DOHH2 (cell line): ENCODE measurements at regions not wholly inside any gene's neighbourhood (a gene's known extent, or its start where the extent isn't known, plus 50 kb on each side); places are given as distances from the start of the nearest gene placed in this dataset.

ENCODE experiments used
- H3F3A ChIP-seq: fragments of 200-600 bp; sonication (generic), shearing (Covaris generic); 2 replicates; pipeline ENCODE4 v1.6.0; 2016; ENCODE audit warnings: antibody characterized with exemption, mild to moderate bottlenecking; ENCODE audit not compliant: control insufficient read depth, insufficient read depth
- H3K27ac ChIP-seq: fragments of 200-600 bp; sonication (generic); 2 replicates; pipeline ENCODE4 v1.5.1; 2014; ENCODE audit warnings: low read depth, mild to moderate bottlenecking, low read length, moderate library complexity
- H3K27me3 ChIP-seq: fragments of 200-600 bp; sonication (generic); 2 replicates; pipeline ENCODE4 v1.6.1; 2014; ENCODE audit warnings: mild to moderate bottlenecking, low read length, mixed read lengths; ENCODE audit not compliant: control insufficient read depth
- H3K36me3 ChIP-seq: fragments of 200-600 bp; sonication (generic); 2 replicates; pipeline ENCODE4 v1.6.1; 2014; ENCODE audit warnings: mild to moderate bottlenecking, low read length, moderate library complexity, mixed read lengths; ENCODE audit not compliant: control insufficient read depth
- H3K4me1 ChIP-seq: fragments of 200-600 bp; sonication (generic); 2 replicates; pipeline ENCODE4 v1.6.1; 2014; ENCODE audit warnings: mild to moderate bottlenecking, low read length, mixed read lengths; ENCODE audit not compliant: control insufficient read depth
- H3K4me2 ChIP-seq: fragments of 200-600 bp; sonication (generic); 2 replicates; pipeline ENCODE4 v1.6.0; 2014; ENCODE audit warnings: mild to moderate bottlenecking, low read length, moderate library complexity
- H3K4me3 ChIP-seq: fragments of 200-600 bp; sonication (generic); 2 replicates; pipeline ENCODE4 v1.5.1; 2014; ENCODE audit warnings: mild to moderate bottlenecking, low read length, mixed read lengths
- H3K79me2 ChIP-seq: fragments of 200-600 bp; sonication (generic); 2 replicates; pipeline ENCODE4 v1.6.1; 2014; ENCODE audit warnings: mild to moderate bottlenecking, low read length, mixed read lengths; ENCODE audit not compliant: control insufficient read depth
- H3K9me2 ChIP-seq: fragments of 200-600 bp; sonication (generic); replicated peaks from 2 replicates; pipeline ENCODE4 v1.6.1; 2014; ENCODE audit warnings: mild to moderate bottlenecking, low read length, mixed read lengths; ENCODE audit not compliant: control insufficient read depth
- H3K9me3 ChIP-seq: fragments of 200-600 bp; sonication (generic); 2 replicates; pipeline ENCODE4 v1.6.1; 2014; ENCODE audit warnings: antibody characterized with exemption, low read length, mixed read lengths; ENCODE audit not compliant: control insufficient read depth, insufficient read depth
- H4K20me1 ChIP-seq: fragments of 200-600 bp; sonication (generic); 2 replicates; pipeline ENCODE4 v1.6.0; 2014; ENCODE audit warnings: low read depth, mild to moderate bottlenecking, antibody characterized with exemption, low read length, moderate library complexity; ENCODE audit not compliant: control insufficient read depth, insufficient read depth
- EZH2phosphoT487 ChIP-seq: fragments of 200-600 bp; sonication (generic); IDR thresholded peaks from 2 replicates; pipeline ENCODE4 v1.6.1; 2017; ENCODE audit warnings: borderline replicate concordance, mild to moderate bottlenecking, antibody characterized with exemption, low read length, moderate library complexity, mixed read lengths
- TF ChIP-seq, protein P1 (sequence below): fragments of 200-600 bp; sonication (generic); IDR thresholded peaks from one replicate; pipeline ENCODE4 v1.5.1; 2014; ENCODE audit warnings: antibody characterized with exemption, mild to moderate bottlenecking, low read depth, low read length; ENCODE audit not compliant: poor library complexity, severe bottlenecking

DNA sequence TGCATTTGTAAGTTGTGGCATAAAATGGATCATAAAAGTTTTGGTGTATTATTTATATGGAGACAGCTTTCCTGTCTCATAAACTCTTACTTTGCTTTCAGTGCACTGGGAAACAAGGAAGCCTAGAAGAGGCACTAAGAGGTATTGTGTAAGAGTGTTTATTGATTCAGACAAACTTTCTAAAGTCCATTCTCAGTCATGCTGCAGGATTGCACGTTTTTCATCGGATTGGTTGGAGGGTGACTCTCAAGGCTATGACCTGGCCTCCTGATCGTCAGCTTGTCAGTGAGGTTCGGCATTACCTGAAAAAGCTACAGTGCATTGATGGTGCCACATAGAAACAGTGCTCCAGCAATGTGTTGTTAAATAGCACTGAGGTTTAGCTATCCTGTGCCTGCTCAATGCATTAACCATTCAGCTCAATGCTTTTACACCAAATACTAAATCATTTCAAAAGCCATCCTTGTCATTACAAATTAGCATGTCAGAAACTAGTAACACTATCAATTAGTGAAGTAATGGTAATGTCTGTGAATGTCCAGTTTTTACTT is 545.5 kb downstream of the CBLN2 start:
- Histone ChIP-seq H3K9me3 (no peaks in the 10 kb centered on the region), H3F3A (no peaks in the 10 kb centered on the region), H3K36me3 (no peaks in the 10 kb centered on the region), H3K4me2 (no peak overlapping the region), H3K4me3 (no peak overlapping the region), H3K9me2 (no peaks in the 10 kb centered on the region), H3K79me2 (no peaks in the 10 kb centered on the region), H3K27ac (no peak overlapping the region), H3K27me3 (no peaks in the 10 kb centered on the region), H3K4me1 (no peaks in the 10 kb centered on the region), H4K20me1 (no peaks in the 10 kb centered on the region)
- TF ChIP-seq, protein P1, sequence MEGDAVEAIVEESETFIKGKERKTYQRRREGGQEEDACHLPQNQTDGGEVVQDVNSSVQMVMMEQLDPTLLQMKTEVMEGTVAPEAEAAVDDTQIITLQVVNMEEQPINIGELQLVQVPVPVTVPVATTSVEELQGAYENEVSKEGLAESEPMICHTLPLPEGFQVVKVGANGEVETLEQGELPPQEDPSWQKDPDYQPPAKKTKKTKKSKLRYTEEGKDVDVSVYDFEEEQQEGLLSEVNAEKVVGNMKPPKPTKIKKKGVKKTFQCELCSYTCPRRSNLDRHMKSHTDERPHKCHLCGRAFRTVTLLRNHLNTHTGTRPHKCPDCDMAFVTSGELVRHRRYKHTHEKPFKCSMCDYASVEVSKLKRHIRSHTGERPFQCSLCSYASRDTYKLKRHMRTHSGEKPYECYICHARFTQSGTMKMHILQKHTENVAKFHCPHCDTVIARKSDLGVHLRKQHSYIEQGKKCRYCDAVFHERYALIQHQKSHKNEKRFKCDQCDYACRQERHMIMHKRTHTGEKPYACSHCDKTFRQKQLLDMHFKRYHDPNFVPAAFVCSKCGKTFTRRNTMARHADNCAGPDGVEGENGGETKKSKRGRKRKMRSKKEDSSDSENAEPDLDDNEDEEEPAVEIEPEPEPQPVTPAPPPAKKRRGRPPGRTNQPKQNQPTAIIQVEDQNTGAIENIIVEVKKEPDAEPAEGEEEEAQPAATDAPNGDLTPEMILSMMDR = no peak
- no peak for TF ChIP-seq EZH2phosphoT487

DNA sequence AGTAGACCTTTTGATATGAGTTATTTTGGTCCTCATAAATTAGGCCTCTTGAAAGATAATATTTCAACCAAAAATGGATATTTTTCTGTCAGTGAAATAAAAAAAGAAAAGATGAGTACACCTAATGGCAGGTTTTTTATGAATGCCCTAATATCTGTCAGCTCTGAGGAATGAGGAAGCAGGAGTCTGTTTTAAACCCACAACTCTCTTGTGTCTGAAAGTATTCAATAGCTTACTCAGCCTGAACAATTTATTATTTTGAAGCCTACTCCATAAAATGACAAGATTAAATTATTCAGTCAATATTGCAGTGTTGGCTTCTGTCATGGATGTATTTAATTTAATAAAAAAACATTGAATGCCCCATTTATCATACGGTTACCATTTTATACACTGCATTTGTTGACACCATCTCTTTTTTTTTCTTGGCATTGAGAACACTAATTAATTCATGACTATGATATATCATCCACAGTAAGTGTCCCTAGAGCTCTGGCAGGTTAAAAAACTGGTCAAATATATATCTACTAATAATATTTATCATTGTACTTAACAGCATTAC is 548.2 kb downstream of the CBLN2 start:
- H3K27ac ChIP-seq = no peak overlapping the region
- no peaks in the 10 kb centered on the region for H3K79me2 ChIP-seq
- no peaks in the 10 kb centered on the region for H3F3A ChIP-seq
- H3K36me3 ChIP-seq = no peaks in the 10 kb centered on the region
- TF ChIP-seq, protein P1 = no peak
- no peak for TF ChIP-seq EZH2phosphoT487
- H3K4me3 ChIP-seq = no peak overlapping the region
- H3K9me2 ChIP-seq = no peaks in the 10 kb centered on the region
- H4K20me1 ChIP-seq = no peaks in the 10 kb centered on the region
- no peaks in the 10 kb centered on the region for H3K4me1 ChIP-seq
- H3K4me2 ChIP-seq = no peak overlapping the region
- no peaks in the 10 kb centered on the region for H3K9me3 ChIP-seq
- no peaks in the 10 kb centered on the region for H3K27me3 ChIP-seq

DNA sequence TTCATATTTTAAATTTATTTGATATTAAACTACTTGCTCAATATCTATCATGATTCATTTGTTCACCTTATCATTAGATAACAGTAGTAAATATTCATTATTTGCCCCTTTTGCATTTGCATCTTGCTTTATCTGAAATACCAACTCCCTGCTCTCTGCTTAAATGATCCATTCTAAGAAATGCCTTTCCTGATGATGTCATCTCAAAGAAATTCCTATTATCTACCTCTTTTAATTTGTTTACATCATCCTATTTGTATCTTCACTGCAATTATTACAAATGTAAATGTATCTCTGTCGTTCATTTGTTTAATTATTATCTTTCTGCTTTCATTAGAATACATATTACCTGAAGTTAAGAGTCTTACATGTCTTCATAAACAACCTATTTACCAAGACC is 549.9 kb downstream of the CBLN2 start:
- no peak overlapping the region for H3K27ac ChIP-seq
- H3K9me2 ChIP-seq = no peaks in the 10 kb centered on the region
- no peak overlapping the region for H3K4me3 ChIP-seq
- H3K79me2 ChIP-seq = no peaks in the 10 kb centered on the region
- H3K9me3 ChIP-seq = no peaks in the 10 kb centered on the region
- no peaks in the 10 kb centered on the region for H3F3A ChIP-seq
- H3K4me2 ChIP-seq = no peak overlapping the region
- no peaks in the 10 kb centered on the region for H3K4me1 ChIP-seq
- TF ChIP-seq, protein P1 = no peak
- no peak for TF ChIP-seq EZH2phosphoT487
- no peaks in the 10 kb centered on the region for H3K27me3 ChIP-seq
- H3K36me3 ChIP-seq = no peaks in the 10 kb centered on the region
- no peaks in the 10 kb centered on the region for H4K20me1 ChIP-seq
